Prostate gland (tissue), 2 donors: ENCODE measurements at regions not wholly inside any gene's neighbourhood (a gene's known extent, or its start where the extent isn't known, plus 50 kb on each side); places are given as distances from the start of the nearest gene placed in this dataset.

Source experiments
- DNase-seq: peaks from one replicate; pipeline ENCODE4 v3.0.0-alpha.2; 2019; ENCODE audit warnings: low spot score
- H3K27ac ChIP-seq, 2 donors: fragments of 200-600 bp; sonication (generic); 2 replicates each; pipeline ENCODE4 v1.5.1; 2017 to 2019
- H3K27me3 ChIP-seq: fragments of 200-600 bp; sonication (generic); replicated peaks from 2 replicates; pipeline ENCODE4 v1.5.1; 2019; ENCODE audit not compliant: insufficient read depth
- H3K36me3 ChIP-seq, 2 donors: fragments of 200-600 bp; sonication (generic); 1 replicate in 1 of 2; 2 replicates in 1 of 2; pipeline versions ENCODE4 v1.5.1 to v1.8.1; 2017 to 2019
- H3K4me1 ChIP-seq: fragments of 200-600 bp; sonication (generic); replicated peaks from 2 replicates; pipeline ENCODE4 v1.5.1; 2019
- H3K4me3 ChIP-seq, 2 donors: fragments of 200-600 bp; sonication (generic); 2 replicates each; pipeline ENCODE4 v1.5.1; 2017 to 2019
- H3K9me3 ChIP-seq: fragments of 200-600 bp; sonication (generic); 2 replicates; pipeline ENCODE4 v1.5.1; 2017
- POLR2A ChIP-seq: fragments of 450-650 bp; IDR thresholded peaks from one replicate; pipeline ENCODE4 v1.6.1; 2016; ENCODE audit warnings: antibody characterized with exemption, mild to moderate bottlenecking
- POLR2AphosphoS5 ChIP-seq: sonication (generic); formaldehyde crosslinking; IDR thresholded peaks from one replicate; pipeline ENCODE4 v1.6.1; 2017; ENCODE audit warnings: antibody characterized with exemption
- WGBS: methylation state at CpG from one replicate; pipeline ENCODE4 v1.1.5; 2018; 5-methylcytosine and 5-hydroxymethylcytosine counted together
- intact Hi-C: fragments of 100-400 bp; cut with DNase I; formaldehyde crosslinking; loops from one replicate; pipeline ENCODE4 v1.14.2; 2022
- TF ChIP-seq, protein P1 (sequence below), 4 experiments: fragments of 200-600 bp in 2 of 4; fragments of 450-650 bp in 2 of 4; sonication (generic) in 2 of 4; IDR thresholded peaks; 1 replicate in 3 of 4; 2 replicates in 1 of 4; pipeline ENCODE4 v1.5.1; 2016 to 2019; ENCODE audit warnings: antibody characterized with exemption in 4 of 4, mild to moderate bottlenecking in 2 of 4, moderate library complexity in 2 of 4

DNA sequence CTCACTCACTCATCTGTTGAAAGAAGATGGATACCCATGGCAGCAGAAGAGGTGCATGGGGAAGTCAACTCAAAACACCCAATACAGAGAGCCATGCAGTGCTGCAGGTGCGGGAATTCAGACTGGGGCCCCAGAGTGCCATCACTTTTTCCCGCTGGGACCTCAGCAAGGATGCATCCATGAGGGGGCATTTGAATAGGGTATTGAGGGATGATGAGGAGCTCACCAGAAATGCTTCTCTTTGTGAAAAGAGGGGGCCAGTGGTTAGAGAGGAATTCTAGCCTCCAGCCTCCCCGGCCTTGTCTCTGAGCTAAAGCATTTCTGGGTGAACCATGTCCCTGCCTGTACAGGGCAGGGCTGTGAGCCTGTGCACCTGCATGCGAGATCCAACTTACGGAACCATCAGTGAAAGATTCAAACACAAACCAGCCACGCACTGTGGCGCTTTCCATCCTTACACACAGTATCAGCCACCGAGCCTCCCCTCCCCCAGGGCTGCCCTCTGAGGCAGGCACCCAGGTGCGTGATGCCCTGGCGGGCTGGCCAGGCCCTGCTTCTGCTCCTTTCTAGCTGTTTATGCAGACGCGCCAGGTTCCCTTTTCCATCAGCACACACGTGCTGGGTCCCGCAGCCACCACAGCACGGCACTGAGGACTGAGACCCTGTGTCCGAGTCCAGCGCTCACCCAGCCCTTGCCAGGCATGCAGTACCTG lies 1177.2 kb downstream of the BRD1 start:
- TF ChIP-seq, protein P1, sequence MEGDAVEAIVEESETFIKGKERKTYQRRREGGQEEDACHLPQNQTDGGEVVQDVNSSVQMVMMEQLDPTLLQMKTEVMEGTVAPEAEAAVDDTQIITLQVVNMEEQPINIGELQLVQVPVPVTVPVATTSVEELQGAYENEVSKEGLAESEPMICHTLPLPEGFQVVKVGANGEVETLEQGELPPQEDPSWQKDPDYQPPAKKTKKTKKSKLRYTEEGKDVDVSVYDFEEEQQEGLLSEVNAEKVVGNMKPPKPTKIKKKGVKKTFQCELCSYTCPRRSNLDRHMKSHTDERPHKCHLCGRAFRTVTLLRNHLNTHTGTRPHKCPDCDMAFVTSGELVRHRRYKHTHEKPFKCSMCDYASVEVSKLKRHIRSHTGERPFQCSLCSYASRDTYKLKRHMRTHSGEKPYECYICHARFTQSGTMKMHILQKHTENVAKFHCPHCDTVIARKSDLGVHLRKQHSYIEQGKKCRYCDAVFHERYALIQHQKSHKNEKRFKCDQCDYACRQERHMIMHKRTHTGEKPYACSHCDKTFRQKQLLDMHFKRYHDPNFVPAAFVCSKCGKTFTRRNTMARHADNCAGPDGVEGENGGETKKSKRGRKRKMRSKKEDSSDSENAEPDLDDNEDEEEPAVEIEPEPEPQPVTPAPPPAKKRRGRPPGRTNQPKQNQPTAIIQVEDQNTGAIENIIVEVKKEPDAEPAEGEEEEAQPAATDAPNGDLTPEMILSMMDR (IDR thresholded peaks at IDR 0.05), result no peak
- TF ChIP-seq POLR2A (no peak), POLR2AphosphoS5 (no peak)
- Histone ChIP-seq H3K4me1 (no peaks in the 10 kb centered on the region), H3K4me3 (no peak overlapping the region), H3K27ac (no peak overlapping the region), H3K27me3 (no peaks in the 10 kb centered on the region), H3K9me3 (no peaks in the 10 kb centered on the region), H3K36me3 (no peaks in the 10 kb centered on the region)
- intact Hi-C loops, result no loop called here
- 96% methylated on average over 17 of the region's 17 CpGs for WGBS
- DNase-seq, result no peak

DNA sequence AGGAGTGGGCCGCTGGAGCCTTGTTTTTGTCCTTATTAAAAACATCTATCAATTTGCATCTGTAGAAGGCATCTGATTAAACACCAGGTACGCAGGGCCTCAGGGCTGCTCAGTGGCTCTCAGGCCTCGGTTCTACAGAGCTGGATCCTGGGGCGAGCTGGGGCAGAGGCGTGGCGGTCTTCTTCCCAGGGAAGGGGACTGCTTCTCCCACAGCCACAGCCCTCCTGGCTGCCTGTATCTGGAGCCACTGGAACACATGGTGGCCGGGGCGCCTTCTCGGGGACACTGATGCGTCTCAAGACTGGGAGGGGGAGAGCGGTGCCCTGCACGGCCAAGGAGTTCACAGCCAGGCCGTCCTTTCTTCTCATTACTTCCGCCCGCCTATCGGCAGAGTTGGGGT lies 1178.2 kb downstream of the BRD1 start:
- H3K27ac ChIP-seq, result no peak overlapping the region
- no peaks in the 10 kb centered on the region for H3K4me1 ChIP-seq
- H3K36me3 ChIP-seq, result no peaks in the 10 kb centered on the region
- TF ChIP-seq POLR2A, result no peak
- TF ChIP-seq, protein P1 (IDR thresholded peaks at IDR 0.05), result no peak
- TF ChIP-seq POLR2AphosphoS5, result no peak
- 93% methylated on average over 16 of the region's 16 CpGs for WGBS
- no peaks in the 10 kb centered on the region for H3K27me3 ChIP-seq
- H3K9me3 ChIP-seq, result no peaks in the 10 kb centered on the region
- intact Hi-C loops, result no loop called here
- DNase-seq, result no peak
- no peak overlapping the region for H3K4me3 ChIP-seq

DNA sequence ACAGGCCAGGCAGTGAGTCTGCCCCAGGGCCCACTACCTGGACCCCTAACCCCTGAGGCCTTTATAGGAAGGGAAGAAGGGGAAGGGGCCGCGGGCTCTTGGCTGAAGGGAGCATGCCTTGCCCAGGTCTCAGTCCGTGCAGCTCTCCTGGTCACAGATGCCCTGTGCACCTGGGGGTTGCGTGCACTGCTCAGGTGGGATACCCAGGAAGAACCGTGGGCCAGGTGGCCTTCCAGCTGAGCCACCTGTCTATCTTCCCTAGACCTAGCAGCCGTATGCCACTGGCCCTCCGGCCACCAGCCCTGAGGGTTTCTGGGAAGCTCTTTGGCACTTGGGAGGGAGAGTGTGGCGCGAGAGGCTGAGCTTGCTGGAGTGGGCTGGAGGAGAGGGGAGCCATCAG lies 1178.6 kb downstream of the BRD1 start:
- Histone ChIP-seq H3K4me1 (no peaks in the 10 kb centered on the region), H3K9me3 (no peaks in the 10 kb centered on the region), H3K27ac (no peak overlapping the region), H3K4me3 (no peak overlapping the region), H3K27me3 (no peaks in the 10 kb centered on the region), H3K36me3 (no peaks in the 10 kb centered on the region)
- WGBS, result 92% methylated on average over 9 of the region's 9 CpGs
- no peak for DNase-seq
- TF ChIP-seq POLR2A (no peak), POLR2AphosphoS5 (no peak)
- TF ChIP-seq, protein P1 (IDR thresholded peaks at IDR 0.05), result no peak
- intact Hi-C loops, result no loop called here

DNA sequence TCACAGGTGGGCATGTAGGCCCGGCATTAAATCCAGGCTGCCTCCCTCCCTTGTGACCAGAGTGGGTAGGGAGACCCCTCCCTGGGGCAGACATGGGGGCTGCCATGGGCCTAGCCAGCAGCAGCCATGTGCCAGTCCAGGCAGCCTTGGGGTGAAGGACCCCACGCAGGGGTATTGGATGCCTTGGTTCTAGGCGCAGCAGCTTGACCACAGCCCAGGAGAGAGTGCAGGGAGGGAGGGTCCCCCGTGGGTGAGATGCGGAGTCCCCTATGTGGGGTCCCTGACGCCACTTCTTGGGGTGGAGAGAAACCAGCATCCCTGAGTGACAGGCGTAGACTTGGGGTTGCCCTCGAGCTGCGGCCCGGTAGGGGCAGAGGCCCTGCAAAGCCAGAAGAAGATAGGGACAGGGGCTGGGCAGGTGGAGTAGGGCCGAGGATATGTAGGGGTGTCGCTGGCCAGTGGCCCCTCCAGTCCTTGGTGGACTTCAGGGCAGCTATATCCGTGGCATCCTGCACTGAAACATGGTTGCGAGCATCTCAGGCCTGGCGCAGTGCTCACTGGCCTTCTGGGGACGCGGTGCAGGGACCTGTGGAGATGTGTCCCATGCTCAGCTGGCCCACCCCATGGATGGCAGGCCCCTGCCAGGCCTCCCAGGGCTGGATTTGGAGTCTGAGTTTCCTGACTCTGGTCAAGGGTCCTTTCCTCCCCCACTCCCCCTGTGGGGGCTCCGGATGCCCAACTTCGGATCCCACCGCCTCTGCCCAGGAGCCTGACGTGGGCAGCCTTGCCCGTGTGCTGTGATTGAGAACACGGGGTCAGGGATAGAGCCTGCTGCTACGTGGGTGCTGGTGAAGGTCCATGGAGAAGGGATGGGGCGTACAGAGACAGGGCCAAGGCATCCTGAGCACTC lies 1179.8 kb downstream of the BRD1 start:
- DNase-seq, result no peak
- Histone ChIP-seq H3K27me3 (no peaks in the 10 kb centered on the region), H3K4me3 (no peak overlapping the region), H3K9me3 (no peaks in the 10 kb centered on the region), H3K36me3 (no peaks in the 10 kb centered on the region), H3K4me1 (no peaks in the 10 kb centered on the region), H3K27ac (no peak overlapping the region)
- TF ChIP-seq, protein P1 (IDR thresholded peaks at IDR 0.05), result no peak
- TF ChIP-seq POLR2A (no peak), POLR2AphosphoS5 (no peak)
- intact Hi-C loops, result no loop called here
- 97% methylated on average over 25 of the region's 25 CpGs for WGBS
